T-helper 2 cell treated with Interferon-gamma antibody and Interleukin-4, amounts not matched to agents 5 μg/mL and 100 μg/mL, for 36 hours (primary cell): ENCODE measurements at regions not wholly inside any gene's neighbourhood (a gene's known extent, or its start where the extent isn't known, plus 50 kb on each side); places are given as distances from the start of the nearest gene placed in this dataset.

Source experiments
- DNase-seq: peaks from one replicate; pipeline ENCODE4 v3.0.0; 2021; ENCODE audit warnings: low spot score
- H3K27ac Mint-ChIP-seq: one replicate; pipeline ENCODE4 v1.8.0; 2021; ENCODE audit warnings: mild to moderate bottlenecking, mixed read lengths
- H3K27me3 Mint-ChIP-seq: one replicate; pipeline ENCODE4 v1.8.0; 2021; ENCODE audit warnings: low read depth, mixed read lengths
- H3K36me3 Mint-ChIP-seq: one replicate; pipeline ENCODE4 v1.8.0; 2021; ENCODE audit warnings: low read depth, mixed read lengths
- H3K4me1 Mint-ChIP-seq: one replicate; pipeline ENCODE4 v1.8.0; 2021; ENCODE audit warnings: low read depth, mixed read lengths
- H3K4me3 Mint-ChIP-seq: one replicate; pipeline ENCODE4 v1.8.0; 2022; ENCODE audit warnings: mild to moderate bottlenecking, moderate library complexity, mixed read lengths
- H3K9me3 Mint-ChIP-seq: one replicate; pipeline ENCODE4 v1.8.0; 2021; ENCODE audit warnings: mixed read lengths

DNA sequence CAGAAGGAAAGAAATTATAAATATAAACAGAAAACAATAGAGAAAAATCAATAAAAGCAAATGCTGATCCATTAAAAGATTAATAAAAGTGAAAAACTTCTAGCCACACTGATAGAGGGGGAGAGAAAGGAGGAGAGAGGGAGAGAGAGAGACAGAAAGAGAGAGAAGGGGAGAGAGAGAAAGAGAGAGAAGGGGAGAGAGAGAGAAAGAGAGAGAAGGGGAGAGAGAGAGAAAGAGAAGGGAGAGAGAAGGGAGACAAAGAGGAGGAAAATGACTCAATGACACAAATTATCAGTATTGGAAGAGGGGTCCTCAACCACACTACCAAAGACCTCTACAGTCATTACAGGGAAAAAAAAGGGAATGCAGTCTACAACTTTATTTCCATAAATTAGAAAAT lies 94.4 kb upstream of the VIPR2 start:
- no peak for DNase-seq
- no peaks in the 10 kb centered on the region for H3K9me3 Mint-ChIP-seq
- H3K4me1 Mint-ChIP-seq = no peaks in the 10 kb centered on the region
- peaks cover 26% of the 10 kb centered on the region for H3K27me3 Mint-ChIP-seq
- H3K36me3 Mint-ChIP-seq = no peaks in the 10 kb centered on the region
- no peak overlapping the region for H3K4me3 Mint-ChIP-seq
- no peak overlapping the region for H3K27ac Mint-ChIP-seq

DNA sequence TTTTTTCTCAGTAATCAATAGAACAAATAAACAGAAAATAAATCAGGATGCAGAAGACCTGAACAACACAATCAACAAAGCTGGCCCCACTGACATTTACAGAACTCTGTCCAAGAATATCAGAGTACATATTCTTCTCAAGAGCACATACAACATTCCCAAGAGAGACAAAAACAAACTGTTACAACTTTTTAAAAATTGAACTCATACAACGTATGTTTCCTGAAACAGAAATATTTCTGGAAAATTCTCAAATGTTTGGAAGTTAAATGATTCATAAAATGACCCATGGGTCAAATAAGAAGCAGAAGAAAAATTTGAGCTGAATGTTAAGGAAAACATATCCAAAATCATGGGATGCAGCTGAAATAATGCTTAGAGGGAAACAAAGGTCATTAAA lies 93.9 kb upstream of the VIPR2 start:
- H3K27me3 Mint-ChIP-seq = peaks cover 24% of the 10 kb centered on the region
- H3K4me1 Mint-ChIP-seq = no peaks in the 10 kb centered on the region
- H3K9me3 Mint-ChIP-seq = no peaks in the 10 kb centered on the region
- H3K27ac Mint-ChIP-seq = no peak overlapping the region
- DNase-seq = no peak
- H3K4me3 Mint-ChIP-seq = no peak overlapping the region
- no peaks in the 10 kb centered on the region for H3K36me3 Mint-ChIP-seq

- H3K36me3 Mint-ChIP-seq = no peaks in the 10 kb centered on the region
- no peak overlapping the region for H3K4me3 Mint-ChIP-seq
- H3K9me3 Mint-ChIP-seq = no peaks in the 10 kb centered on the region
- no peaks in the 10 kb centered on the region for H3K4me1 Mint-ChIP-seq
- no peak for DNase-seq
- H3K27ac Mint-ChIP-seq = no peak overlapping the region
- peaks cover 24% of the 10 kb centered on the region for H3K27me3 Mint-ChIP-seq
Observed at GRCh38 chr7:159237022-159237653, 92.5 kb upstream of the VIPR2 start.

DNA sequence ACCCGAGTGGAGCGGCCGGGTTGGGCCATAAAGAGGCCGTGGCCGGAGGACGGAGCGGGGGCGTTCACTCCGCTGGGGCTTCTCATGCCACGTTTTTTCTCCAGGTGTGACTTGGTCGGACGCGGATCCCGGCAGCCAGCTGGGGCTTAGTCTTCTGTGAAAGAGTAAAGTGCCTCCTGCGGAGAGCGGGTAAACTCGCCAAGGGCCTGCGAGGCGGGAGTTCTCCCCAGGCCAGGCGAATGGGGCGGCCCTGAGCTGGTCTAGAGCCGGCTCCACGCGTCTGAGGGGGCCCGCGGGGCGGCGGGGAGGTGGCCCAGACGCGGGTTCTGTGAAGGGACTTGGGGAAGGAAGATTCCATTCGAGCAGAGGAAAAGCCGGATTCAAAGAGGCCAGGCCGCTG lies 86.3 kb upstream of the VIPR2 start:
- Mint-ChIP-seq H3K4me3 (no peak overlapping the region), H3K36me3 (no peaks in the 10 kb centered on the region), H3K27ac (no peak overlapping the region), H3K4me1 (no peaks in the 10 kb centered on the region), H3K9me3 (no peaks in the 10 kb centered on the region), H3K27me3 (peaks cover 5% of the 10 kb centered on the region)
- no peak for DNase-seq

- Mint-ChIP-seq H3K4me1 (no peaks in the 10 kb centered on the region), H3K9me3 (no peaks in the 10 kb centered on the region), H3K36me3 (no peaks in the 10 kb centered on the region), H3K27me3 (peaks cover 3% of the 10 kb centered on the region), H3K27ac (no peak overlapping the region), H3K4me3 (no peak overlapping the region)
- DNase-seq = no peak
Observed at GRCh38 chr7:159229683-159230475, 85.2 kb upstream of the VIPR2 start.

DNA sequence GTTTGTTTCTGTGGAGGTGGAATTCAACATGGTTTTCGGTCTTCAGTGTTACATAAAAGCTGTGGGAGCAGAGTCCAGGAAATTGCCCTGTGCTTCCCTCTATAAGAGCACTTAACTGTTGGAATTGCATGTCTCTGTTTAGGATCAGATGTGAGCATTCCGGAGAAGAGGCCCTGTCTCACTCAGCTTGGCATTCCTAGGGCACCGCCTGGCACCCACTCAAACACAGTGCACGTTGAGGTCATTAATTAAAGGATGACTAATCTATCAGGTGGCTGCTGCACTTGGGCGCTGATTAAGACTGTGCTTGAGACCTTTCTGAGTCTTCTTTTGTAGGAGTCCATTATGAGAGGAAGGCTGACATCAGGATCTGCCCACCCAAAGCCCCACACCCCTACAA lies 82.8 kb upstream of the VIPR2 start:
- DNase-seq = no peak
- no peaks in the 10 kb centered on the region for H3K9me3 Mint-ChIP-seq
- H3K27ac Mint-ChIP-seq = no peak overlapping the region
- H3K27me3 Mint-ChIP-seq = peaks cover 16% of the 10 kb centered on the region
- H3K4me1 Mint-ChIP-seq = no peaks in the 10 kb centered on the region
- no peaks in the 10 kb centered on the region for H3K36me3 Mint-ChIP-seq
- no peak overlapping the region for H3K4me3 Mint-ChIP-seq

DNA sequence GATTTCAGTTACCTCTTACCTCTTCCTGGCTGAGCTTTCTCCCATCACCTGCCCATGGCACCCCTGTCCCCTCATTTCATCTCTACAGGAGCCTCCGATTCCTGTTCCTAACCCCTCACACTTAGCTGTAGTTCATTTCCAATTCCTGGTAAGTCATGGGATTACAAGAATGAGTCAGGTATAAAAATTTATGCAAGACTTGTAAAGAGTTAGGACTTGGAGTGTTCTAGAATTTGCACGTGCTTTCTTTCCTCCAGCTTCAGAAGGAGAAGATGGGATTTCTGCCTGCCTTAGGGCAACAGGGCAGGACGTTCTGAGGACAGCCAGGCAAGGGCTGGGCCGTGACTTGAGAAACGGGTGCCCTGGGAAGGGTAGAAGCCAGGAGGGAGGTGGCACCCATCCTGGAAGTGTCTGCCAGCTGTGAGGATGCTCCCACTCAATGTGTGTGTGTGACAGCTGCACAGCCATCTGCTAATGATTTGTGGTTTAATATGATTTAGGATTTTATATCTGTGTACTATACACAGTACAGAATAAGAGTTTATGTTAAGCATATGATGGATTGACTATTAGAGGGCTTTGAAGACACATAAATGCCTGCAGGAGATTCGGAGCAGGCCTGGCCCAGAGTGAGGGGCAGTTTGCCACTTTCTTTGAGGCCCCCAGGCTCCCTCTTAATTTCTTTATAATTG lies 81.5 kb upstream of the VIPR2 start:
- Mint-ChIP-seq H3K4me3 (no peak overlapping the region), H3K27ac (no peak overlapping the region), H3K4me1 (no peaks in the 10 kb centered on the region), H3K36me3 (no peaks in the 10 kb centered on the region), H3K27me3 (peaks cover 23% of the 10 kb centered on the region), H3K9me3 (no peaks in the 10 kb centered on the region)
- no peak for DNase-seq

- H3K4me3 Mint-ChIP-seq = no peak overlapping the region
- no peaks in the 10 kb centered on the region for H3K4me1 Mint-ChIP-seq
- no peaks in the 10 kb centered on the region for H3K36me3 Mint-ChIP-seq
- no peaks in the 10 kb centered on the region for H3K9me3 Mint-ChIP-seq
- H3K27me3 Mint-ChIP-seq = peaks cover 31% of the 10 kb centered on the region
- H3K27ac Mint-ChIP-seq = no peak overlapping the region
- DNase-seq = no peak
Observed at GRCh38 chr7:159218607-159219006, 73.9 kb upstream of the VIPR2 start.

DNA sequence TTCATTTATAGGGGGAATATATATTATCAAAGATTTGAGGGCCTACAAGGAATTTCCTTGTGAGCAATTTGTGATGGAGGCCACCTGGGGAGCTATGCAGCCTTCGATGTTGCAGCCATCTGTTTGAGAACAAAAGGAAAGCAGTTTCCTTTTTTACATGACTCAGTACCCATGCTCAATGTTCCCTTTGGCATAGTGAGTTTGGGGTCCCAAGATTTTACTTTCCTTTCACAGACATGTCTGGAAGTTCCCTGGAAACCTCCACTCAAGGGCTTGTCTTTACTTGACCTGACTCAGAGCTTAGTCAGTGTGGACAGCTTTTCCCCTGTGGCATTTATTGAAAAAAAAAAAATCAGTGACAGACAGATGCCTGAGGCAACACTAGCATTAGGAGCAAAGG lies 73.5 kb upstream of the VIPR2 start:
- Mint-ChIP-seq H3K9me3 (no peaks in the 10 kb centered on the region), H3K4me3 (no peak overlapping the region), H3K27me3 (peaks cover 26% of the 10 kb centered on the region), H3K36me3 (no peaks in the 10 kb centered on the region), H3K4me1 (no peaks in the 10 kb centered on the region), H3K27ac (no peak overlapping the region)
- DNase-seq = no peak

DNA sequence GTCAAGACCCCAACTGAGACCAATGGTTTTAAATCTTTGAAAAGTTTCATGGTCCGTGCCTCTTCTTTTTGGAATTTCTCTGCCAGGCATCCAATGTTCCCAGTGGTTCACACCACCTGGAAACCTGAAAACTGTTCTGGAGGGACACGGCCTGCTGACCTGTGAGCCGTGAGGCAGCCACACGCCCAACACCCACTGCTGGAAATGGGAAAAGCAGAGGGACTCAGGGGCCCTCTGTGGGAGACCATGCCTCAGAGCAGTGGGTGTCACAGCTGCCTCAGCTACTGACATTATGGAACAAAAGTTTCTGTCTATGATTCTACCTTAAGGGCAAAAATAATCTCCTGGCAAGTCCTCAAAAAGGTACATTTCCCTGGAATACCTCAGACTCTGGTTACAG lies 70.4 kb upstream of the VIPR2 start:
- H3K27me3 Mint-ChIP-seq = peaks cover 13% of the 10 kb centered on the region
- no peak for DNase-seq
- H3K36me3 Mint-ChIP-seq = no peaks in the 10 kb centered on the region
- no peak overlapping the region for H3K4me3 Mint-ChIP-seq
- H3K27ac Mint-ChIP-seq = no peak overlapping the region
- H3K9me3 Mint-ChIP-seq = no peaks in the 10 kb centered on the region
- H3K4me1 Mint-ChIP-seq = peaks cover 3% of the 10 kb centered on the region

- Mint-ChIP-seq H3K27ac (no peak overlapping the region), H3K36me3 (no peaks in the 10 kb centered on the region), H3K27me3 (peaks cover 8% of the 10 kb centered on the region), H3K4me3 (no peak overlapping the region), H3K9me3 (no peaks in the 10 kb centered on the region), H3K4me1 (peaks cover 3% of the 10 kb centered on the region)
- DNase-seq = no peak
Observed at GRCh38 chr7:159213253-159213652, 68.6 kb upstream of the VIPR2 start.

DNA sequence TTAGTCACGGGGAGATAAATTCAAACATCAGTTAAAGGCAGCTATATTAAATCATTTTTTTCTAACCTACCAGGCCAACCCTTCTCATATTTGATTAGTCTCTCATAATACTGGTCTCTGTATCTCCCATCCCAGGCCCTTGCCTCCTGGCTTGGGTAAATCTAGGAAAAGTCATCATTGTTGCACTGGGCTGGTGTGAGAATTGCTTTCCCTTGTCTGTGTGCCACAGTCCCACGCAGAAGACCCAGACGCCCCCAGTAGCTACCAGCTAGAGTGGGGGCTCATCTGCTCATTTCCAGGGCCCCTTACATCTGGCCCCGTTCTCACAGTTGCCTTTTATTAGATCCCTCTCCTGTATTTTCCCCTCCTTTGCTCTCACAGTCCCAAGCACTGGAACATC lies 67.6 kb upstream of the VIPR2 start:
- H3K36me3 Mint-ChIP-seq = no peaks in the 10 kb centered on the region
- H3K27me3 Mint-ChIP-seq = peaks cover 4% of the 10 kb centered on the region
- H3K4me1 Mint-ChIP-seq = peaks cover 3% of the 10 kb centered on the region
- no peaks in the 10 kb centered on the region for H3K9me3 Mint-ChIP-seq
- H3K4me3 Mint-ChIP-seq = no peak overlapping the region
- H3K27ac Mint-ChIP-seq = no peak overlapping the region
- no peak for DNase-seq

- Mint-ChIP-seq H3K4me3 (no peak overlapping the region), H3K27me3 (peaks cover 4% of the 10 kb centered on the region), H3K4me1 (peaks cover 6% of the 10 kb centered on the region), H3K27ac (no peak overlapping the region), H3K9me3 (no peaks in the 10 kb centered on the region), H3K36me3 (no peaks in the 10 kb centered on the region)
- DNase-seq = no peak
Observed at GRCh38 chr7:159211540-159212182, 67.0 kb upstream of the VIPR2 start.

DNA sequence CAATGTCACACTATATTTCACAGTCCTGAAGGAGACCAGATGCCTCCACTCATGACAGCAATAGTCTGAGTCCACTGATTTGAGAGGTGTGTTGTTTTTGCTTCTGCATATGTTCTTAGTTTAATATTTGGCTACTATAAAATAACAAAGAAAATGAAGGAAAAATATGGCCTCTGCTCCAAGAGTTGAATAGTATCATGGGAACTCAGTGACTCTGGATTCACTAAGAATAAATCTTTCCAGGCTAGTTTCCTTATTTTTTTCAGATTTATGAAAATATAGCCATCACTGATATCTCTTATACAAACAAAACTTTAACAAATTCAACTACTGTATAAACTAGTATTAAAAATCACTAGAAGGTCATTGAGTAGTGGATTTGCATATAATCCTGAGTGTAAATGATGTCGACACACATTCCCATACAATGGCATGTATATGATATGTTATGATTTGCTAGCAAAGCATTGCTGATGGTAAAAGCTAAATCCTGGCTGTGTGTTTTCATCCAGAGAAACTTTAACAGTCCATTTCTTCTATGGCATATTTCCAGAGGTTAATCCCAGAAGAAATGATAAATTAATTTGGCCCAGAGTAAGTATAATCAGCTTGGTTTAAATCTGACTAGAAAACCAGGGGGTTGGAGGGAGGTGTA lies 66.0 kb upstream of the VIPR2 start:
- Mint-ChIP-seq H3K27ac (no peak overlapping the region), H3K9me3 (no peaks in the 10 kb centered on the region), H3K27me3 (peaks cover 9% of the 10 kb centered on the region), H3K36me3 (no peaks in the 10 kb centered on the region), H3K4me3 (no peak overlapping the region), H3K4me1 (peaks cover 7% of the 10 kb centered on the region)
- DNase-seq = no peak
